Peyer's patch (tissue), 4 donors: ENCODE measurements at regions not wholly inside any gene's neighbourhood (a gene's known extent, or its start where the extent isn't known, plus 50 kb on each side); places are given as distances from the start of the nearest gene placed in this dataset.

Experiments
- DNase-seq, 3 donors: peaks; one replicate each; pipeline ENCODE4 v3.0.0-alpha.2; 2017 to 2019
- H3K27ac ChIP-seq, 4 donors: fragments of 200-600 bp; sonication (generic); one replicate each; pipeline ENCODE4 v1.5.1; 2016 to 2019
- H3K27me3 ChIP-seq, 2 donors: fragments of 200-600 bp; sonication (generic); one replicate each; pipeline ENCODE4 v1.5.1; 2019
- H3K36me3 ChIP-seq, 3 donors: fragments of 200-600 bp; sonication (generic); one replicate each; pipeline ENCODE4 v1.5.1; 2016 to 2019
- H3K4me1 ChIP-seq, 4 donors: fragments of 200-600 bp; sonication (generic); one replicate each; pipeline ENCODE4 v1.5.1; 2016 to 2019
- H3K4me3 ChIP-seq, 4 donors: fragments of 200-600 bp; sonication (generic); 1 replicate in 3 of 4; 2 replicates in 1 of 4; pipeline ENCODE4 v1.5.1; 2016 to 2019; ENCODE audit warnings: mild to moderate bottlenecking in 1 of 4
- H3K9me3 ChIP-seq, 4 donors: fragments of 200-600 bp; sonication (generic); one replicate each; pipeline ENCODE4 v1.5.1; 2016 to 2019; ENCODE audit warnings: mild to moderate bottlenecking in 1 of 4
- CTCF ChIP-seq, 6 experiments: fragments of 450-650 bp in 4 of 6; fragments of 200-600 bp in 2 of 6; sonication (generic) in 1 of 6; IDR thresholded peaks; one replicate each; pipeline ENCODE4 v1.5.1; 2017 to 2019; ENCODE audit warnings: antibody characterized with exemption in 6 of 6, mild to moderate bottlenecking in 3 of 6, moderate library complexity in 1 of 6
- POLR2A ChIP-seq, 2 donors: fragments of 450-650 bp; IDR thresholded peaks; one replicate each; pipeline ENCODE4 v1.5.1; 2017; ENCODE audit warnings: antibody characterized with exemption in 2 of 2, mild to moderate bottlenecking in 2 of 2, moderate library complexity in 2 of 2

GRCh38 chr21:15414057-15414456, 315.7 kb upstream of the USP25 start:
- no peaks in the 10 kb centered on the region for H3K4me1 ChIP-seq
- TF ChIP-seq CTCF (IDR thresholded peaks at IDR 0.05) (no peak), POLR2A (IDR thresholded peaks at IDR 0.05) (no peak)
- H3K36me3 ChIP-seq, result no peaks in the 10 kb centered on the region
- DNase-seq, result no peak
- H3K4me3 ChIP-seq, result no peak overlapping the region
- no peaks in the 10 kb centered on the region for H3K27me3 ChIP-seq
- no peaks in the 10 kb centered on the region for H3K9me3 ChIP-seq
- H3K27ac ChIP-seq, result no peak overlapping the region

- no peak for DNase-seq
- H3K27ac ChIP-seq, result no peak overlapping the region
- no peaks in the 10 kb centered on the region for H3K4me1 ChIP-seq
- no peaks in the 10 kb centered on the region for H3K36me3 ChIP-seq
- H3K9me3 ChIP-seq, result no peaks in the 10 kb centered on the region
- H3K27me3 ChIP-seq, result no peaks in the 10 kb centered on the region
- TF ChIP-seq CTCF (IDR thresholded peaks at IDR 0.05) (no peak), POLR2A (IDR thresholded peaks at IDR 0.05) (no peak)
- no peak overlapping the region for H3K4me3 ChIP-seq
Measured at GRCh38 chr21:15415541-15416261, 314.1 kb upstream of the USP25 start.

- no peak for TF ChIP-seq CTCF (IDR thresholded peaks at IDR 0.05)
- no peak for TF ChIP-seq POLR2A (IDR thresholded peaks at IDR 0.05)
- Histone ChIP-seq H3K27ac (no peak overlapping the region), H3K36me3 (no peaks in the 10 kb centered on the region), H3K4me1 (no peaks in the 10 kb centered on the region), H3K4me3 (no peak overlapping the region), H3K27me3 (no peaks in the 10 kb centered on the region), H3K9me3 (no peaks in the 10 kb centered on the region)
- DNase-seq, result no peak
Measured at GRCh38 chr21:15421441-15421881, 308.3 kb upstream of the USP25 start.

- Histone ChIP-seq H3K4me3 (no peak overlapping the region), H3K4me1 (no peaks in the 10 kb centered on the region), H3K27me3 (no peaks in the 10 kb centered on the region), H3K27ac (no peak overlapping the region), H3K36me3 (no peaks in the 10 kb centered on the region), H3K9me3 (no peaks in the 10 kb centered on the region)
- DNase-seq, result no peak
- no peak for TF ChIP-seq POLR2A (IDR thresholded peaks at IDR 0.05)
- no peak for TF ChIP-seq CTCF (IDR thresholded peaks at IDR 0.05)
Measured at GRCh38 chr21:15421947-15422346, 307.8 kb upstream of the USP25 start.

- DNase-seq, result no peak
- Histone ChIP-seq H3K9me3 (no peaks in the 10 kb centered on the region), H3K4me3 (no peak overlapping the region), H3K27ac (no peak overlapping the region), H3K36me3 (no peaks in the 10 kb centered on the region), H3K4me1 (no peaks in the 10 kb centered on the region), H3K27me3 (no peaks in the 10 kb centered on the region)
- no peak for TF ChIP-seq CTCF (IDR thresholded peaks at IDR 0.05)
- no peak for TF ChIP-seq POLR2A (IDR thresholded peaks at IDR 0.05)
Measured at GRCh38 chr21:15422783-15423182, 307.0 kb upstream of the USP25 start.
